ENCODE measurements at regions not wholly inside any gene's neighbourhood (a gene's known extent, or its start where the extent isn't known, plus 50 kb on each side); places are given as distances from the start of the nearest gene placed in this dataset.

- H3K4me2 ChIP-seq (ENCODE audit: low read length), result no peak overlapping the region
- H3K9me3 ChIP-seq (replicated peaks; ENCODE audit: low read length), result no peaks in the 10 kb centered on the region
- H3K27me3 ChIP-seq (ENCODE audit: control insufficient read depth, insufficient read depth, low read length), result peaks cover 41% of the 10 kb centered on the region
- H3K9ac ChIP-seq (ENCODE audit: low read depth, low read length), result no peak overlapping the region
- no peaks in the 10 kb centered on the region for H3K4me1 ChIP-seq (ENCODE audit: control insufficient read depth, insufficient read depth, low read length)
- H3K36me3 ChIP-seq (ENCODE audit: insufficient read depth, low read length), result no peaks in the 10 kb centered on the region
- H3K4me3 ChIP-seq (ENCODE audit: low read length), result no peak overlapping the region
Measured at GRCh38 chr10:71029907-71030306, 141.5 kb upstream of the PCBD1 start.

GRCh38 chr10:71031026-71031425 is 142.7 kb upstream of the PCBD1 start:
- Histone ChIP-seq H3K4me3 (ENCODE audit: low read length) (no peak overlapping the region), H3K9ac (ENCODE audit: low read depth, low read length) (no peak overlapping the region), H3K36me3 (ENCODE audit: insufficient read depth, low read length) (no peaks in the 10 kb centered on the region), H3K4me2 (ENCODE audit: low read length) (no peak overlapping the region), H3K9me3 (replicated peaks; ENCODE audit: low read length) (no peaks in the 10 kb centered on the region), H3K27me3 (ENCODE audit: control insufficient read depth, insufficient read depth, low read length) (peaks cover 32% of the 10 kb centered on the region), H3K4me1 (ENCODE audit: control insufficient read depth, insufficient read depth, low read length) (no peaks in the 10 kb centered on the region)

- H3K9ac ChIP-seq (ENCODE audit: low read depth, low read length), result no peak overlapping the region
- H3K4me2 ChIP-seq (ENCODE audit: low read length), result no peak overlapping the region
- peaks cover 33% of the 10 kb centered on the region for H3K27me3 ChIP-seq (ENCODE audit: control insufficient read depth, insufficient read depth, low read length)
- H3K36me3 ChIP-seq (ENCODE audit: insufficient read depth, low read length), result no peaks in the 10 kb centered on the region
- no peak overlapping the region for H3K4me3 ChIP-seq (ENCODE audit: low read length)
- no peaks in the 10 kb centered on the region for H3K4me1 ChIP-seq (ENCODE audit: control insufficient read depth, insufficient read depth, low read length)
- H3K9me3 ChIP-seq (replicated peaks; ENCODE audit: low read length), result no peaks in the 10 kb centered on the region
Measured at GRCh38 chr10:71031603-71032002, 143.2 kb upstream of the PCBD1 start.

GRCh38 chr10:71032887-71033286 is 144.5 kb upstream of the PCBD1 start:
- Histone ChIP-seq H3K27me3 (ENCODE audit: control insufficient read depth, insufficient read depth, low read length) (peaks cover 39% of the 10 kb centered on the region), H3K36me3 (ENCODE audit: insufficient read depth, low read length) (no peaks in the 10 kb centered on the region), H3K9me3 (replicated peaks; ENCODE audit: low read length) (no peaks in the 10 kb centered on the region), H3K4me2 (ENCODE audit: low read length) (no peak overlapping the region), H3K4me3 (ENCODE audit: low read length) (no peak overlapping the region), H3K9ac (ENCODE audit: low read depth, low read length) (no peak overlapping the region), H3K4me1 (ENCODE audit: control insufficient read depth, insufficient read depth, low read length) (no peaks in the 10 kb centered on the region)

- Histone ChIP-seq H3K9ac (ENCODE audit: low read depth, low read length) (no peak overlapping the region), H3K4me2 (ENCODE audit: low read length) (no peak overlapping the region), H3K4me1 (ENCODE audit: control insufficient read depth, insufficient read depth, low read length) (no peaks in the 10 kb centered on the region), H3K9me3 (replicated peaks; ENCODE audit: low read length) (no peaks in the 10 kb centered on the region), H3K36me3 (ENCODE audit: insufficient read depth, low read length) (no peaks in the 10 kb centered on the region), H3K4me3 (ENCODE audit: low read length) (no peak overlapping the region), H3K27me3 (ENCODE audit: control insufficient read depth, insufficient read depth, low read length) (peaks cover 39% of the 10 kb centered on the region)
Measured at GRCh38 chr10:71033396-71033980, 145.1 kb upstream of the PCBD1 start.

- no peak overlapping the region for H3K4me3 ChIP-seq (ENCODE audit: low read length)
Measured at GRCh38 chr10:71035511-71036296, 147.3 kb upstream of the PCBD1 start.

GRCh38 chr10:71036297-71036966 is 148.1 kb upstream of the PCBD1 start:
- Histone ChIP-seq H3K9me3 (replicated peaks; ENCODE audit: low read length) (no peaks in the 10 kb centered on the region), H3K4me1 (ENCODE audit: control insufficient read depth, insufficient read depth, low read length) (no peaks in the 10 kb centered on the region), H3K9ac (ENCODE audit: low read depth, low read length) (no peak overlapping the region), H3K36me3 (ENCODE audit: insufficient read depth, low read length) (no peaks in the 10 kb centered on the region), H3K27me3 (ENCODE audit: control insufficient read depth, insufficient read depth, low read length) (peaks cover 25% of the 10 kb centered on the region), H3K4me2 (ENCODE audit: low read length) (no peak overlapping the region), H3K4me3 (ENCODE audit: low read length) (no peak overlapping the region)

More at GRCh38 chr10:71035511-71036296, 147.3 kb upstream of the PCBD1 start:
- no peaks in the 10 kb centered on the region for H3K4me1 ChIP-seq (ENCODE audit: control insufficient read depth, insufficient read depth, low read length)
- H3K9ac ChIP-seq (ENCODE audit: low read depth, low read length), result no peak overlapping the region
- no peak overlapping the region for H3K4me2 ChIP-seq (ENCODE audit: low read length)
- peaks cover 28% of the 10 kb centered on the region for H3K27me3 ChIP-seq (ENCODE audit: control insufficient read depth, insufficient read depth, low read length)
- H3K36me3 ChIP-seq (ENCODE audit: insufficient read depth, low read length), result no peaks in the 10 kb centered on the region
- H3K9me3 ChIP-seq (replicated peaks; ENCODE audit: low read length), result no peaks in the 10 kb centered on the region

GRCh38 chr10:71038091-71038633 is 149.8 kb upstream of the PCBD1 start:
- Histone ChIP-seq H3K9me3 (replicated peaks; ENCODE audit: low read length) (no peaks in the 10 kb centered on the region), H3K4me1 (ENCODE audit: control insufficient read depth, insufficient read depth, low read length) (no peaks in the 10 kb centered on the region), H3K9ac (ENCODE audit: low read depth, low read length) (no peak overlapping the region), H3K4me2 (ENCODE audit: low read length) (no peak overlapping the region), H3K27me3 (ENCODE audit: control insufficient read depth, insufficient read depth, low read length) (peaks cover 31% of the 10 kb centered on the region), H3K4me3 (ENCODE audit: low read length) (no peak overlapping the region), H3K36me3 (ENCODE audit: insufficient read depth, low read length) (no peaks in the 10 kb centered on the region)

GRCh38 chr10:71038921-71039320 is 150.6 kb upstream of the PCBD1 start:
- Histone ChIP-seq H3K27me3 (ENCODE audit: control insufficient read depth, insufficient read depth, low read length) (peaks cover 37% of the 10 kb centered on the region), H3K9ac (ENCODE audit: low read depth, low read length) (no peak overlapping the region)

GRCh38 chr10:71039551-71039950 is 151.2 kb upstream of the PCBD1 start:
- Histone ChIP-seq H3K9ac (ENCODE audit: low read depth, low read length) (no peak overlapping the region), H3K36me3 (ENCODE audit: insufficient read depth, low read length) (no peaks in the 10 kb centered on the region), H3K4me1 (ENCODE audit: control insufficient read depth, insufficient read depth, low read length) (no peaks in the 10 kb centered on the region), H3K27me3 (ENCODE audit: control insufficient read depth, insufficient read depth, low read length) (peaks cover 37% of the 10 kb centered on the region), H3K9me3 (replicated peaks; ENCODE audit: low read length) (no peaks in the 10 kb centered on the region), H3K4me2 (ENCODE audit: low read length) (no peak overlapping the region), H3K4me3 (ENCODE audit: low read length) (no peak overlapping the region)

More at GRCh38 chr10:71038921-71039320, 150.6 kb upstream of the PCBD1 start:
- no peaks in the 10 kb centered on the region for H3K9me3 ChIP-seq (replicated peaks; ENCODE audit: low read length)
- no peaks in the 10 kb centered on the region for H3K4me1 ChIP-seq (ENCODE audit: control insufficient read depth, insufficient read depth, low read length)
- no peaks in the 10 kb centered on the region for H3K36me3 ChIP-seq (ENCODE audit: insufficient read depth, low read length)
- no peak overlapping the region for H3K4me3 ChIP-seq (ENCODE audit: low read length)
- no peak overlapping the region for H3K4me2 ChIP-seq (ENCODE audit: low read length)

GRCh38 chr10:71040343-71040742 is 152.0 kb upstream of the PCBD1 start:
- no peaks in the 10 kb centered on the region for H3K9me3 ChIP-seq (replicated peaks; ENCODE audit: low read length)
- H3K36me3 ChIP-seq (ENCODE audit: insufficient read depth, low read length), result no peaks in the 10 kb centered on the region
- H3K4me3 ChIP-seq (ENCODE audit: low read length), result no peak overlapping the region
- peaks cover 42% of the 10 kb centered on the region for H3K27me3 ChIP-seq (ENCODE audit: control insufficient read depth, insufficient read depth, low read length)
- H3K4me1 ChIP-seq (ENCODE audit: control insufficient read depth, insufficient read depth, low read length), result no peaks in the 10 kb centered on the region
- H3K4me2 ChIP-seq (ENCODE audit: low read length), result no peak overlapping the region
- no peak overlapping the region for H3K9ac ChIP-seq (ENCODE audit: low read depth, low read length)
